B cell (primary cell): ENCODE measurements at regions not wholly inside any gene's neighbourhood (a gene's known extent, or its start where the extent isn't known, plus 50 kb on each side); places are given as distances from the start of the nearest gene placed in this dataset.

Source experiments
- ATAC-seq: fragments of 200-7000 bp; cut with Tn5 transposase; one replicate; pipeline ENCODE4 v1.10.0; 2021; ENCODE audit warnings: low read depth, mild to moderate bottlenecking, moderate number of reproducible peaks, moderate library complexity
- CTCF ChIA-PET: fragments of 350-600 bp; sonication (Branson Sonifier 250); formaldehyde crosslinking; loops from one replicate; lab custom pipeline; 2021; ENCODE audit warnings: antibody characterized with exemption, inconsistent platforms; lab: Charles Lee
- POLR2A ChIA-PET: fragments of 350-600 bp; sonication (Branson Sonifier 250); formaldehyde crosslinking; loops from one replicate; lab custom pipeline; 2021; ENCODE audit warnings: antibody characterized with exemption; lab: Charles Lee
- DNase-seq: peaks from one replicate; pipeline ENCODE4 v3.0.0; 2013
- H2AFZ ChIP-seq: 2 replicates; pipeline ENCODE4 v1.6.1; 2012; ENCODE audit warnings: mild to moderate bottlenecking, low read depth, low read length; ENCODE audit not compliant: insufficient read depth, poor library complexity, severe bottlenecking
- H3K27ac ChIP-seq, 2 donors: 1 replicate in 1 of 2; 2 replicates in 1 of 2; pipeline ENCODE4 v1.5.1; 2012 to 2013; ENCODE audit warnings: low read length in 2 of 2, mild to moderate bottlenecking in 2 of 2, moderate library complexity in 1 of 2
- H3K27me3 ChIP-seq, 4 experiments: fragments of 200-600 bp in 1 of 4; sonication (generic) in 1 of 4; replicated peaks in 1 of 4; 1 replicate in 2 of 4; 2 replicates in 2 of 4; pipeline versions ENCODE4 v1.6.1 to v1.7.0; 2013 to 2016; ENCODE audit warnings: low read length in 3 of 4, mild to moderate bottlenecking in 2 of 4, mixed read lengths in 1 of 4, moderate library complexity in 1 of 4; ENCODE audit not compliant: insufficient read depth in 4 of 4, control insufficient read depth in 3 of 4; ENCODE audit errors: control extremely low read depth in 1 of 4
- H3K36me3 ChIP-seq, 2 experiments: replicated peaks in 1 of 2; 1 replicate in 1 of 2; 2 replicates in 1 of 2; pipeline versions ENCODE4 v1.6.1 to v1.7.1; 2013; ENCODE audit warnings: low read length in 1 of 2; ENCODE audit not compliant: insufficient read depth in 2 of 2, control insufficient read depth in 1 of 2; ENCODE audit errors: control extremely low read depth in 1 of 2, extremely low read depth in 1 of 2
- H3K4me1 ChIP-seq, 2 donors: fragments of 200-600 bp in 1 of 2; sonication (generic) in 1 of 2; 1 replicate in 1 of 2; 2 replicates in 1 of 2; pipeline versions ENCODE4 v1.5.1 to v1.6.1; 2013 to 2017; ENCODE audit warnings: low read length in 2 of 2; ENCODE audit not compliant: control insufficient read depth in 2 of 2, insufficient read depth in 2 of 2
- H3K4me2 ChIP-seq: replicated peaks from 2 replicates; pipeline ENCODE3; 2012; ENCODE audit warnings: mild to moderate bottlenecking, low read depth, low read length; ENCODE audit not compliant: poor library complexity, severe bottlenecking
- H3K4me3 ChIP-seq, 5 experiments: fragments of 200-600 bp in 1 of 5; sonication (generic) in 1 of 5; 1 replicate in 3 of 5; 2 replicates in 2 of 5; pipeline versions ENCODE4 v1.5.1 to v1.7.0; 2011 to 2016; ENCODE audit warnings: low read length in 4 of 5, mild to moderate bottlenecking in 4 of 5, low read depth in 2 of 5, control low read depth in 1 of 5, moderate library complexity in 1 of 5; ENCODE audit not compliant: insufficient read depth in 1 of 5; ENCODE audit errors: control extremely low read depth in 1 of 5, extremely low read depth in 1 of 5
- H3K79me2 ChIP-seq: fragments of 200-600 bp; sonication (generic); one replicate; pipeline ENCODE4 v1.6.0; 2016; ENCODE audit warnings: low read length; ENCODE audit not compliant: control insufficient read depth, insufficient read depth
- H3K9ac ChIP-seq: fragments of 200-600 bp; sonication (generic); 2 replicates; pipeline ENCODE4 v1.6.1; 2017; ENCODE audit warnings: mild to moderate bottlenecking, low read length, moderate library complexity
- H3K9me3 ChIP-seq, 3 donors: one replicate each; pipeline versions ENCODE4 v1.6.1 to v1.7.1; 2013; ENCODE audit warnings: low read length in 2 of 3; ENCODE audit not compliant: control insufficient read depth in 2 of 3, insufficient read depth in 1 of 3; ENCODE audit errors: control extremely low read depth in 1 of 3
- H4K20me1 ChIP-seq: 2 replicates; pipeline ENCODE4 v1.6.0; 2012; ENCODE audit warnings: mild to moderate bottlenecking, low read length; ENCODE audit not compliant: insufficient read depth, control insufficient read depth, poor library complexity, severe bottlenecking
- H3K27ac Mint-ChIP-seq: one replicate; pipeline ENCODE4 v1.8.0; 2021; ENCODE audit warnings: mixed read lengths
- H3K27me3 Mint-ChIP-seq: one replicate; pipeline ENCODE4 v1.8.0; 2021; ENCODE audit warnings: mixed read lengths
- H3K4me1 Mint-ChIP-seq: one replicate; pipeline ENCODE4 v1.8.0; 2021; ENCODE audit warnings: mixed read lengths
- H3K4me3 Mint-ChIP-seq: one replicate; pipeline ENCODE4 v1.8.0; 2021; ENCODE audit warnings: mixed read lengths
- H3K9me3 Mint-ChIP-seq: one replicate; pipeline ENCODE4 v1.8.0; 2022; ENCODE audit warnings: mixed read lengths; ENCODE audit not compliant: insufficient read depth
- CTCF ChIP-seq: fragments of 200-600 bp; IDR thresholded peaks from one replicate; pipeline ENCODE4 v1.8.0; 2022; ENCODE audit warnings: antibody characterized with exemption, mild to moderate bottlenecking
- EZH2 ChIP-seq: IDR thresholded peaks from 2 replicates; pipeline ENCODE4 v1.6.1; 2012; ENCODE audit warnings: borderline replicate concordance, low read depth, mild to moderate bottlenecking, moderate library complexity, low read length; ENCODE audit not compliant: insufficient read depth, poor library complexity, severe bottlenecking
- WGBS: methylation state at CpG from one replicate; pipeline ENCODE4 v1.1.5; 2013; ENCODE audit warnings: missing lambda C conversion rate; ENCODE audit not compliant: insufficient coverage; 5-methylcytosine and 5-hydroxymethylcytosine counted together
- intact Hi-C: fragments of 100-400 bp; cut with micrococcal nuclease; formaldehyde crosslinking; loops from one replicate; pipeline ENCODE4 v1.10.0; 2022

GRCh38 chr3:193021506-193022010 is 103.9 kb upstream of the MB21D2 start:
- H3K36me3 ChIP-seq = no peaks in the 10 kb centered on the region
- ChIA-PET CTCF (interaction anchor here (0.7 kb wide), 1 partner anchor 24 kb away, joined by 3 read pairs; no protein-coding TSS in a partner anchor), POLR2A (no interaction called here)
- DNase-seq (no peak), ATAC-seq (no peak)
- no peak overlapping the region for H3K27ac ChIP-seq
- no peaks in the 10 kb centered on the region for H3K79me2 ChIP-seq
- TF ChIP-seq CTCF = no peak
- TF ChIP-seq EZH2 = no peak
- Mint-ChIP-seq H3K4me1 (no peaks in the 10 kb centered on the region), H3K27ac (no peak overlapping the region), H3K4me3 (no peak overlapping the region), H3K27me3 (peaks cover 8% of the 10 kb centered on the region), H3K9me3 (no peaks in the 10 kb centered on the region)
- no peak overlapping the region for H3K9ac ChIP-seq
- no peak overlapping the region for H2AFZ ChIP-seq
- H3K4me2 ChIP-seq = no peak overlapping the region
- H3K4me3 ChIP-seq = no peak overlapping the region
- no peaks in the 10 kb centered on the region for H3K27me3 ChIP-seq
- intact Hi-C loops = no loop called here
- H3K4me1 ChIP-seq = no peaks in the 10 kb centered on the region
- H3K9me3 ChIP-seq = no peaks in the 10 kb centered on the region
- 55% methylated on average over 4 of the region's 7 CpGs for WGBS
- H4K20me1 ChIP-seq = no peaks in the 10 kb centered on the region

- H3K27me3 Mint-ChIP-seq = peaks cover 4% of the 10 kb centered on the region
- H3K27ac ChIP-seq = no peak overlapping the region
- no peaks in the 10 kb centered on the region for H3K9me3 ChIP-seq
- H3K36me3 ChIP-seq = no peaks in the 10 kb centered on the region
- no peaks in the 10 kb centered on the region for H3K27me3 ChIP-seq
- POLR2A ChIA-PET = no interaction called here
- intact Hi-C loops = no loop called here
- TF ChIP-seq CTCF (no peak), EZH2 (no peak)
- no peak overlapping the region for H2AFZ ChIP-seq
- H3K4me3 Mint-ChIP-seq = no peak overlapping the region
- no peaks in the 10 kb centered on the region for H3K4me1 ChIP-seq
- H3K4me2 ChIP-seq = no peak overlapping the region
- H3K79me2 ChIP-seq = no peaks in the 10 kb centered on the region
- DNase-seq (no peak), ATAC-seq (no peak)
- no peak overlapping the region for H3K9ac ChIP-seq
- no peaks in the 10 kb centered on the region for H3K4me1 Mint-ChIP-seq
- H3K4me3 ChIP-seq = no peak overlapping the region
- no peaks in the 10 kb centered on the region for H4K20me1 ChIP-seq
- no peaks in the 10 kb centered on the region for H3K9me3 Mint-ChIP-seq
- no CpG with 5 or more reads among the region's 1 CpG for WGBS
- no peak overlapping the region for H3K27ac Mint-ChIP-seq
- CTCF ChIA-PET = no interaction called here
Measured at GRCh38 chr3:193023218-193023617, 105.6 kb upstream of the MB21D2 start.
